ENCODE measurements at regions not wholly inside any gene's neighbourhood (a gene's known extent, or its start where the extent isn't known, plus 50 kb on each side); places are given as distances from the start of the nearest gene placed in this dataset.

DNA sequence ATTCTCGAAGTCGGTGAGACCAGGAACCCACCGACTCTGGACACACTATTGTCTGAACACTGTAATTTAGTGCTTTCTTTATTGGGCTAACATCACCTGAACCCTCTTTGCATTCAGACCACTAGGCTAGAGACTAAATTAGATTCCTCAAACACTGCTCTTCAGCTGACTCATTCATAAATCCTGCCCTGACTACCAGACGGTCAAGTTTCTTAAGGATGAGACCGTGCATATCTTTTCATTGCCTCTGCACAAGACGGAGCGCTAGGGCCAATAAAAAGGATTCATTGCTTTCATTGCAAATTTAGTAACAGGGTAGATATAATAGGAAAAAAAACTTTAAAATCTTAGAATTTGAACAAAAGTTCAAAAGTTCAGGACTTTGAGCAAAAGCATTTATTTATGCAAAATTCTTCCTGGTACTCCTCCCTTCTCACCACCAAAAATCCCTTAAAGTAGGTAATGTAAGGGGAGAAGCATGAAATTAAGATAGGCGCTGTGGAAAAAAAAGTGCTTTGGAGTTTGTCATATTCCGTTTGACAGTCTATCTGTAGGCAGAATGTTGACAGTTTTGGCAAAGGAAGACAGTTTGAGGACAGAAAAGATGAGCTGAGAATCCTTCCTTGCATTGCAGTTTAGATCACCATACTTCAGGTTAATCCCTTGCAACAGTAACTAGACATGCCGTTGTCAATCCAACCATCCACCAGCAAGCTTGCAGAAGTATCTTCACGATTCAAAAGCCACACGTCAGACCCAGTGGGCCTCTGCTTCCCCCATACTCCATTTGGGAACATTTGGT lies 328.6 kb upstream of the JARID2 start:
- DNase-seq (ENCODE audit: low spot score): no peak

DNA sequence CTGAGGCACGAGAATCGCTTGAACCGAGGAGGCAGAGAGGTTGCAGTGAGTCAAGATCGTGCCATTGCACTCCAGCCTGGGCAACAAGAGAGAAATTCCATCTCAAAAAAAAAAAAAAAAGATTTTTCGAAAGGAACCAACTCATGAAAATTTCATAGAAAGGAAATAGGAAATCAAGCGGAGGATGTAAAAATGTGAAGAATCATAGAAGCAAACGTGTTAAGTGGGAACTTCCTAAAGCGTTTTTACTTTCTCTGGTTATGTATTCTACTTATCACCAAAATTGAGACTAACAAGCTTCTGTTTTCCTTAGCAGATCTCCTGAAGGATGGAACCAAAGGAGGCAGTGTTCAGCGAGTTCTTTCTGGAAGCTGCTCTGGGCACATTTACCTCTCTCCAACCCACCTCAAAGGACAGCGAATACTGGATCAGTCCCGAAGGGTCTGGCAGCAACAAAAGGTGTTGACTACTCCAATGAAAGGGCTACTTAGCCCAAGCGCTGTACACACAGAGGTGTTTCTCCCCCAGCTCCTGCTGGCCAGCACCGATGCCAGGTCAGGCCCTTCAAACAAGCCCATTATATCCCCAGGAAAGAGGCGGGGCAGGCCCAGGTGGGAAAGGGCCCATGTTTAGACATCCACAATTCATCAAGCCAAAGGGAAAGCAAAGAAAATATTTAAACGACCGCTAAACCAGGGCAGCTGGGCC lies 327.5 kb upstream of the JARID2 start:
- DNase-seq (ENCODE audit: low spot score): no peak

DNA sequence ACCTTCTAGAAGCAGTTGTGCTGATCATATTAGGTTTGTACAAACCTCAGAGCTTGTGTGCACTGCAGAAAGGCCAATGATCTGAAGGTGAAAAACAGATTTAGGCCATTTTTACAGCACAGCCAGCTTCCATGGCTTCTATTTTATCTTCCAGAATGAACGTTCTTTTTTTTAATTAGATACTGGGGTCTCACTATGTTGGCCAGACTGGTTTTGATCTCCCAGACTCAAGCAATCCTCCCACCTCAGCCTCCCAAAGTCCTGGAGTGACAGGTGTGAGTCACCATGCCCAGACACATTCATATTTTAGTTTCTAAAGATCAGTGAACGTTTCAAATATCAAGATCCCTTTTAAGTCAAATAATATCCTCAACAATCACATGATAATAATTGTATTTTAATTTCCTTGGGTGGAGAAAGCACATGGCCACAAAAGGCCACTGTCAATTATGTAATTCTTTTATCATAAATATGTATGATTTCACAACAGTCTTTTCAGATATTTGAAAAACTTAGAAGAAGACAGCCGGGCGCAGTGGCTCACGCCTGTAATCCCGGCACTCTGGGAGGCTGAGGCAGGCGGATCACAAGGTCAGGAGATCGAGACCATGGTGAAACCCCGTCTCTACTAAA lies 326.7 kb upstream of the JARID2 start:
- DNase-seq (ENCODE audit: low spot score): no peak

DNA sequence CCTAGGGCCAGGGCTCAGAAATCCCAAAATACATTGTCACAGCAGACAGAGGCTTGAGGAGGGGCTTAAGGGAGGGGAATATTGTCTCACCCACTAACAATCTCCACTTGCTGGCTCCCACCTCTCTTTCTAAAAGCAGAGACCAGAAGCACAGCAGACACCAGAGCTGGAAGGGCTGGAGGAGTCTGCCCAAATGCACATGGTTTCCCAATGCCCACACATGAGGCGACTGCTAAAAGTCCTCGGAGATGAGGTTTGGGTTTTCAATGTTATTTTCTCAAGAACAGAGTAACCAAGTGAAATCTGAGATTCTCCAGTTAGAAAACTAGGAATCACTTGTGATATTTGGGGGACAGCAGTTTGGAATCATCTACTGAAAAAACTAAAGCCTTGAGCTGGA lies 325.6 kb upstream of the JARID2 start:
- DNase-seq (ENCODE audit: low spot score): no peak

DNA sequence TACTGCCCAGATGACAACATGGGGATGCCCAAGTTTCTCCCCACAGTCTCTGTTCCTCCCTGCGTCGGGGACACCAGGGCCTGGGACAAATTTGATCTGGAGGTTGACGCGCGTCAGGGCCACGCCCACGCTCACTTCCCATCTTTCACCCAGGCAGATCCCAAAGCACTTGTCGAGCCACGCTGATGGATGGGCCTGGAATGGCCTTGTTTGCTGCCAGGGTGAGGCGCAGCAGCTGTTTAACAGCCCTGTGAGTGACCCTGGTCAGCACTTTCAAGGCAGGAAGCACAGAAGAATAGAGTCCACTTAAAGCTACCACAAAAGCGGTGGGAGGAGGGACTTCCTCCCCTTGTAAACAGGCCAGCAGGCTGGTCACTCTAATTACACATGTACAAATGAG lies 324.7 kb upstream of the JARID2 start:
- peak; percentile 15 for DNase-seq (ENCODE audit: low spot score)

DNA sequence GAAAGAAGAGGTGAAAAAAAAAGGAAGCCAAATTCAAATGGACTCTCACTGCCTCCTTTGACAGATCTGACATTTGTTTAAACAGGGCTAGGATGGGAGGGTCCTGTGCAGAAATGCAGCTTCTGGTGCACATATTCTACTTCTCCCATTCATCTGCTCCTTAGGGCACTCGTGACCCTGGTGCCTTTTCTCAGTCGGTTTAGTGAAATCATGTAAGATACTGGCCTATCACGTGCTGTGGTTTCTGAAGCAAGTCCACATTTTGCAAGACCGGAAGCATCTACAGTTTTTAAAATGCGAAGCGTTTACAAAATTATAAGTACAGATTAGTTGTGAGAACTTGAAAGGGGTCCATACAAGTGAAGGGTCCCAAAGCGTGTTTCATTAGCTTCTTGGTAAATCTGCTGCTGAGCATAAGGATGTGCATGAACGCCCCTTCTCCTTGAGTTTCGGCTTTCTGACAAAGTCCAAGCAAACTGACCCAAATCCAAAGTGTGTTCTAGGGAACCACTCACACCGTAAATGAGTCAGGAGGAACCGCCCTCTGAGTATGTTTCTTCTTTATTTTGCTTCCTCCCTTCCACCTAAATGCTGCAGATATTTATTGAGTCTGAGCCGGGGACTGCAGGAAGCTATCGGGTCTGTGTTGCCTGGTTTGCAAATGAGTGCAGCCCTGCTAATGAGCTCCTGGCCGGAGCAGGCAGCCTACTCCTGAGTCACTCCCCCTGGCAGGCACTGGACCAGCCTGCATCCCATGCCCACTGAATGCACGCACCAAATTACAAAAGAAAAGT lies 323.8 kb upstream of the JARID2 start:
- no peak for DNase-seq (ENCODE audit: low spot score)

DNA sequence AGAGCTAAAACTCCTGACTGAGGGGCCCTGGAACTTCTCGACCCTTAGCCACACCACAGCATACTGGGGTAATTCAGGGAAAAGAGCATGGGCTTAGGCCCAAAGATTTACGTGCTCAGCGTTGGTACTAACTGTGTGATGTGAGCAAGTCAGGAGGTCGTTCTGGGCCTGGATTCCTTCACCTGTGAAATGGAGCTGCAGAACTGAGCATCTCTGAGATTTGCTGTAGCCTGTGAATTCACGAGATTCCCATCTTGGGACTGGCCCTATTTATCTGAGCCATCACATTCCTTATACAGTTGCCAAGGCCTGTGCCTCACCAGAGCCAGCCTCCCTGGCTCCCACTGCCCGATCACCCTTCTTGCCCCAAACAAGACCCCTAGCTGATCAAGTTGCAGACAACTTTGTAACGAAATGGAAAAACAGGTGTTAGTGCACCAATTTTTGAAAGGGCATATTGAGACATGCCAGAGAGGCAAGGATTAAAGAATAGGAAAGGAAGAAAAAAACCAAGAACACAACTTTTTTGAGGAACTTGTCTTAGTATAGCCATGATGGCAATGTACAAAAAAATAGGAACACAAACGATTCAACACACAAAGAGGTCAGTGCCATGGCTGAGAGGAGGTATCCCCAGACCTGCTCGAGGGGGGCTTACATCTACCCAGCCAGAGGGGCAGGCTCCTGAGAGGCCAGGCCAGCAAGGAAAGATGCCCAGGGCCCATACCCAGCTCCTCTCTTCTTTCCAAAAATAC lies 323.0 kb upstream of the JARID2 start:
- DNase-seq (ENCODE audit: low spot score): no peak

DNA sequence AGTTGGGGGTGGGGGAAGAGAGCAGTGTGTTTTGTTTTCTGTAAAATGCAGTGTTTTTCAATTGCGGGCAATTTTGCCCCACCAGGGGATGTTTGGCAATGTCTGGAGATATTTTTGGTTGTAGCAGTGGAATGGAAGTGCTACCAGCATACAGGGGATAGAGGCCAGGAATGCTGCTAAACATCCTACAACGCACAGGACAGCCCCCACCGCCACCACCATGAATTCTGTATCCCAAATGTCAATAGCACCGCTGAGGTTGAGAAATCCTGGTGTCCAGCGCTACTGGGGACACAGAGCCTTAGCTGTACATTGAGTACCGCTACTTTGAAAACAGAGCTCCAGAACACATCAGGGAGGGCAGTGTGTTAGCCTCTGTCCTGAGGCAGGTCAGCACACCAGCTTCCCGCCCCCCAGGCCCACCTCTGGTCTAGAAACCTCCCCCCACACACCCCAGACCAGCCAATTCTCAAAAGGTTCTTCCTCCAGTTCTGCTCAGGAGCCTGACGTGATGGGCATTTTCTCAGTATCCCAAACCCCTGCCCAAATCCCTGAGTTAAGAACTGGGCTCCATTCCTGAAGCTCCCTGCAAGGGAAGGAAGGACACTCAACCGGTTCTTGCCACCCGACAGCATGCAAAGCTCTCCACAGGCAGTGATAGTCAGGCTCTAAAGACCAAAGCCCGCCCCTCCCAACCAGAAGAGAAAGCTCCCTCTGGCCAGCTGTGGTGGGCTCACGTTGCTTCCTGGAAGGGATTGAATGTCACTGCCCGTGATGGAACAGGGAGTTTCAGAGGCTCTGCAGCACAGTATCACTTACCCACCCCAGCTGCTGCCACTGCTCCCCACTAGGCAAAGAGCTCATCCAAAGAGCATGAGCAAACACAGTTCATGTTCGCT lies 321.5 kb upstream of the JARID2 start:
- no peak for DNase-seq (ENCODE audit: low spot score)

DNA sequence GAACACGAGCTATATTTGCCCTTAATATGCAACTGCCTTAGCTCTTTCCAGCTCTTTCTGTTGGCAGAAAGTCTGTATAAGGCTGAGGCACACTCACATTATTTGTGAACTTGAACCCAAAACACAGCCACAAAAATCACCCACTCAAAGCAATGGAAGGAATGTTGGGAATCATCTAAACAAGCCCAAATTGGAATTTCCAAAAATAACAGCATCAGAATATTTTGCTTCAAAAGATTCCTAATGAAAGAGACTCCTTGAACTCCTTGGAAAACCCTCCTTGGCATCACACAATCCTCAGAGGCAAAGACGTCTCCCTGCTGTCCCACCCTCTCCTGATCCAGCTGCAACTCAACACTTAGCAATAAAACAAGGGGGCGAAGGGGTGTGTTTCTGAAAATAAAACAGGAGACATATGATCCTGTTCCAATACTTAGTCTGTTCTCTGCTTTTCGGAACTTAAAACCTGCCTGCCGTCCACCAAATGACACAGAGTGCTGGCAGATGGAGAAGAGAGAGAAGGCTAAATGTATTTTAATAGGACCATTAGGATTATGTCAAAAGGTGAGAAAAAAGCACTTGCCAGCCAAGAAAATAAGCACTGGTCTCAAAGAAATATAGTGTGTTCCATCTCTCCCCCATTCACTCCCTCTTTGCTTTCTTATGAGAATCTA lies 320.7 kb upstream of the JARID2 start:
- no peak for DNase-seq (ENCODE audit: low spot score)

DNA sequence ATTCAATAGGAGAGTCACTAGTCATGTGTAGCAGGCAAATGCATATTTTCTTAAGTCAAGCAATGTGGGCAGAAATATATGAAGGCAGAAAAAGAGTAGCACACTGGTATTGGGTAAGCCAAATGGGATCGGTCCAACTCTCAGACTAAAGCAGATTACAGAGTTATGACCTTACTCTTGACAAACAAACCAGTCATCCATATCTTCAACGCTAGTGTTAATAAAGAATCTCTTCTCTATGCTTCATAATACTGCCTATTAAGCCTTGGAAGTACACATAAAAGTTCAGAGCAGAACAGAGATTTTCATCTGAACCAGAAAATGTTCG lies 320.2 kb upstream of the JARID2 start:
- DNase-seq (ENCODE audit: low spot score): no peak

DNA sequence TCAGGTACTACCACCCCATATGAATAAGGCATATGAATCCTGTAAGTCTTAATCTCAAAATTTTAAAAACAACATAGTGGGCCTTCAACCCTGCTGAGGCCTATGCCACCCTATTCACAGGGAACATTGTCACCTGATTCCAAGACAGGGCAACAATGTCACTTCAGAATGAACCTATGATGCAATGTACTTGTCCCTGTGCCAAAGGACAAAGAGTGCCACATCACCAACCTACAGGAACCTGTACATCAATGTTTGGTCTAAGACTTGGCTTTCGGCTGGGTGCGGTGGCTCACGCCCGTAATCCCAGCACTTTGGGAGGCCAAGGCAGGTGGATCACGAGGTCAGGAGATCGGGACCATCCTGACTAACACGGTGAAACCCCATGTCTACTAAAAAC lies 318.5 kb upstream of the JARID2 start:
- no peak for DNase-seq (ENCODE audit: low spot score)

DNA sequence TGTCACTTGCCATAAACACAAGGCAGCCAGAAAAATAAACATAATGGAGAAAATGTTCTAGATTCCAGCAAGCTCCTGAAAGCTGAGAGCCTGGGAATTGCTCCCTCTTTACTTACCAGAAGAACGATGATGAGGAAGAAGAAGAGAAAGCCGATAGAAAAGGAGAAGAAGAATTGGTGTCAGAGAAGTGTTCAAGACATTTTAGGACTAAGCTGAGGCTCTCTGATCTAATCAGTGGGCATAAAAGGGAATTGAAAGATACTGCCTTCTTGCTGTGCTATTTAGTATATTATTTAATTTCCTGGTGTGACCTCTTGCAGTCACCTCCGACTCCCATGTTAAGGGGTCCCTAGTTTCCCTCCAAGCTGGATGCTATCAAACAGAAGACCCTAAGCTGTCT lies 316.6 kb upstream of the JARID2 start:
- DNase-seq (ENCODE audit: low spot score): no peak

DNA sequence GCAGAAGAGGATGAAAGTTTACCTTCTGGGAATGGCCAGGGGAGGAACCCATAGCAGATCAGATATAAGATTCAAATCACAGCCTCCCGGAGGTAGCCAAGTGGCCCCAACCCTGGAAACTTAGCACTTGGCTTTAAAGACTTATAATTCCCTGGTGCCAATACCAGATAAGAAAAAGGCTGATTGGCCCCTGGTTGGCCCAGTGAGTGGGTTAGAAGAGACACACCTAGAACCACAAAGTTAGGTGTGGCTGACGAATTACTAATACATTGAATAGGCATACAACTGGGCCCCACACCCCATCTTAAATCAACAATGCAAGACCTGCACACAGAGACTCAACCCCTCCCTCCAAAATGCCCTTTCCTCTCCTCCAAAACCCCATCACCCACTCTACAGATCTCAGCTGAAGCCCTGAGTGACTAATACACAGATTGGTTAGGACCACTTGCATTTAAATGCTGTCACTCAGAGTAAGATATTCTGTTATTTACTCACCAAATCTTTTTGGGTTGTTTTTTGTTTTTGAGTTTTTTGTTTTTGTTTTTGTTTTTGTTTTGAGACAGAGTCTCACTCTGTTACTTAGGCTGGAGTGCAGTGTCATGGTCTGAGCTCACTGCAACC lies 315.4 kb upstream of the JARID2 start:
- no peak for DNase-seq (ENCODE audit: low spot score)

DNA sequence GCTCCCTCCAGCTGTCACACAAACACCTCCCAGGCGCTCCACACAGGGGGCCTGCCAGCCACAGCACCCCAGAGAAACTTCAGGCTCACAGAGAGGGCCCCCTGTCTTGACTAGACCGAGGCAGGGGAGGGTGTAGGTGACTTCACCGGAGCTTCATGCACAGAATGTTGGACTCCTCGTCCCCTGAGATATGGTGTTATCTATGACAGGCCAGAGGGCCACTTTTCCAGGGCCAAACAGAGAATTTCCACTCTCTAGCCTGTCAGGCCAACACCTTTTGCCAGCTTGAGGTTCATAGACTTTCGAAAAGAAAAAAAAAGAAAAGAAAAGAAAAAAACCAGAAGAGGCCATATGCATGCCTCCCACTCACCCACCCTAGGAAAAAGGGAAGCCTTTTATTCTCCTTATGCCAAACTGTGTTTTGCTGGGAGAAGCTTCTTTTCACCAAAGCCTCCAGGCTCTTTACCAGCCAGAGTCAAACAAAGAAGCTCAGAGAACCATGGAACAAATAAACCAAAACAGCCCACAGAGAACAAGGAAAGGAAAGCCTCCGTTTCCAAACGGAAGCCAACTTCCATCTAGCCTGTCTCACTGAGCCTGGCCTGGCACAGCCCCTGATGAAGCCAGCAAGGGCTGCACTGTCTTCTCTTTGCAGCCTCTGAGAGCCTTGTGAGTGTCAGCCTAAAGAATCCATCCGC lies 313.2 kb upstream of the JARID2 start:
- DNase-seq (ENCODE audit: low spot score): no peak

DNA sequence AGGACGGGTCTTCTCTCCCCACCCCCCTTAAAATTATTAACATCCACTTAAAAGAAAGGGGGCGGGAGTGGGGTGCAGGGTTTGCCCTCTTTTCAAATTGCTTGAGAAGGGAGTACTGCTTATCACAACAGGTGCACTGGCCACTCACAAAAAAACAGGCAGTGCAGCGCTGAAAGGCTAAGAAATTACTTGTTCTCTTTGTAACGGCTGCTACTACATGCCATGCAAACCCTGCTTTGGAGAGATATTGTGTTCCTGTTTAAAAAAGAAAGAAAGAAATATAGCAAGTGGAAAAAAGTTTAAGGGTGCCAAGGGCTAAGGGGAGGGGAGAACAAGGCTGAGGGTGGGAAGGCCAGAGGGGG lies 312.7 kb upstream of the JARID2 start:
- no peak for DNase-seq (ENCODE audit: low spot score)

DNA sequence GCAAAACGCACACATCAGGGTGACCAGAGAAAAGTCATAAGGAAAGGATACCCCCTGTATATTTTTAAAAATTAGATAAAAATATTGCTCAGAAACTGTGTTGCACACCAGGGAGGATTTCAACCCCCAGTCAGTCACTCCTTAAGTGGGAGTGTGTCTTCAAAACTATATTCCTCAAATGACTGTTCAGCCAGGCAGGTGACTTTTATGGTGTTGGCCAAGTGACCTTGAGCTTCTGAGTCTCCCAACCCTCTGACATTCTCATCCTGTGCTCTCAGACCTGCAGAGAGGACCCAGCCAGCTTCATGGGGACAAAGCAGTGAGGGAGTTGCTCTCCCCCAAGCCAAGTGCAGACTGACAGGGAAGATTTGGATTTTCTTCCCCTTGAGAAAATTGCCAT lies 311.9 kb upstream of the JARID2 start:
- no peak for DNase-seq (ENCODE audit: low spot score)

DNA sequence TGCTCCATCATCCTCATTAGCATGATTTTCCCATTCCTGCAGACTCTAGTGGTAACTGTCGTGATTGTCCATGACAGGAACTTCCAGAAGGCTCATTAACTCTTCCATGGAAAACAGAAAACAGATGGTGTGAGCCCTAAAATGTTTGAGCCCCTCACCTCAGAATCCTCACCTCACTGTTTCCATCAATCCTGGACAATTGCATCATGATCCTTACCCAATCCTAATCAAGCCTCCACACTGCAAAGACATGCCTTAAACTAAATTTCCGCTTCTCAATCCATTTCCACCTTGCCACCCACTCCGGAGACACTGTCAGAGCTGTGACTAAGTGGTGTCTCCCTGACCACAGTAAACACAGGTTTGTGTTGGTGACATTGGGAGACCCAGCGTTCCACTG lies 311.0 kb upstream of the JARID2 start:
- no peak for DNase-seq (ENCODE audit: low spot score)

DNA sequence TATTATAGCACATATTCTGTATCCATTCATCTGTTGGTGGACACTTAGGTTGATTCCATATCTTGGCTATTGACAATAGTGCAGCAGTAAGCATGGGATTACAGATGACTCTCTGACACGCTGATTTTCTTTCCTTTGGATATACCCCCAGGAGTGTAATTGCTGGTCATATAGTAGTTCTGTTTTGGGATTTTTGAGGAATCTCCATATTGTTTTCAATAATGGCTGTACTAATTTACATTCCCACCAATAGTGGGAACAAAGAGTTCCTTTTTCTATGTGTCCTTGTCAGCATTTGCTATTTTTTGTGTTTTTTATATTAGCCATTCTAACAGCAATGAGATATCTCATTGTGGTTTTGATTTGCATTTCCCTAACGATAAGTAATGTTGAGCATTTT lies 309.0 kb upstream of the JARID2 start:
- no peak for DNase-seq (ENCODE audit: low spot score)

DNA sequence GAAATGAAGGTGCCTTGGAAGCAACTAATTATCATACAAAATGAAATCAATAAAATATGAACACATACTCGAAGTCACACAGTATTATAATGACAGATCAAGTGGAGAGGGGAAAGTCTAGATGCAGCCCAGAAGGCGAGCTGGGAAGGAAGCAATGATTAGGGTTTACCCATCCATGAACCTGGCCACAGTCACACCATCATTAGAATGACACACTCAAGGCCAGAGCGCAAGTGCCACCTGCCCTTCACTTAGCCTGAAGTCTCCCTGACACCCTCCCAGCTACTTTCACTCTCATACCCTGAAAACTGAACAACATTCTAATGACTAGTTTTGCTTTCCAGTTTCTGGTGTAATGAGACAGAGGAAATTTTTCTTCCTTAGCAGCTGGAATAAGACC lies 302.8 kb upstream of the JARID2 start:
- no peak for DNase-seq (ENCODE audit: low spot score)

Measured in CD4-positive, alpha-beta T cell treated with Interleukin-2 at 100 ng/mL for 4 hours (primary cell).